PC-3 (cell line): ENCODE measurements at regions not wholly inside any gene's neighbourhood (a gene's known extent, or its start where the extent isn't known, plus 50 kb on each side); places are given as distances from the start of the nearest gene placed in this dataset.

Experiments
- ATAC-seq: fragments of 200-7000 bp; cut with Tn5 transposase; 2 replicates; pipeline ENCODE4 v1.9.1; 2020; ENCODE audit warnings: mild to moderate bottlenecking, moderate library complexity
- BruUV-seq: library from RNA; stranded (reverse); fragments of 400-500 nt; replicated peaks from 2 replicates; lab custom pipeline; 2021; lab: Mats Ljungman, UMichigan
- CTCF ChIA-PET: fragments of 300-600 bp; sonication (Branson Sonifier 250); formaldehyde crosslinking; loops from one replicate; lab custom pipeline; 2022; ENCODE audit warnings: antibody characterized with exemption; lab: Charles Lee
- POLR2A ChIA-PET: fragments of 300-600 bp; sonication (Branson Sonifier 250); formaldehyde crosslinking; loops from one replicate; lab custom pipeline; 2022; ENCODE audit warnings: antibody characterized with exemption; ENCODE audit not compliant: unreplicated experiment; lab: Charles Lee
- DNase-seq: peaks from one replicate; pipeline ENCODE4 v3.0.0-alpha.2; 2015
- H2AFZ ChIP-seq: fragments of 300-600 bp; sonication (generic); 2 replicates; pipeline ENCODE4 v1.6.0; 2016; ENCODE audit warnings: antibody characterized with exemption, low read length
- H3F3A ChIP-seq: fragments of 300-600 bp; sonication (generic); one replicate; pipeline ENCODE4 v1.6.0; 2017; ENCODE audit warnings: antibody characterized with exemption, low read length, control low read depth, mild to moderate bottlenecking; ENCODE audit not compliant: unreplicated experiment
- H3K27ac ChIP-seq: fragments of 300-600 bp; sonication (generic); 2 replicates; pipeline ENCODE4 v1.5.1; 2016; ENCODE audit warnings: mild to moderate bottlenecking, low read length
- H3K27me3 ChIP-seq: fragments of 300-600 bp; sonication (generic); 2 replicates; pipeline ENCODE4 v1.6.1; 2016; ENCODE audit warnings: low read length, mixed read lengths
- H3K36me3 ChIP-seq: fragments of 300-600 bp; sonication (generic); 2 replicates; pipeline ENCODE4 v1.6.1; 2016; ENCODE audit warnings: low read depth, mixed run types, low read length, mixed read lengths
- H3K4me1 ChIP-seq: fragments of 300-600 bp; sonication (generic); 2 replicates; pipeline ENCODE4 v1.5.1; 2016; ENCODE audit warnings: low read length; ENCODE audit not compliant: insufficient read depth
- H3K4me2 ChIP-seq: fragments of 300-600 bp; sonication (generic); 2 replicates; pipeline ENCODE4 v1.6.0; 2016; ENCODE audit warnings: low read length
- H3K4me3 ChIP-seq: fragments of 300-600 bp; sonication (generic); 2 replicates; pipeline ENCODE4 v1.5.1; 2016; ENCODE audit warnings: mild to moderate bottlenecking, low read length, mixed read lengths
- H3K79me2 ChIP-seq: fragments of 300-600 bp; sonication (generic); 2 replicates; pipeline ENCODE4 v1.6.1; 2017; ENCODE audit warnings: low read length, mixed read lengths
- H3K9ac ChIP-seq: fragments of 300-600 bp; sonication (generic); 2 replicates; pipeline ENCODE4 v1.6.0; 2016; ENCODE audit warnings: mild to moderate bottlenecking, low read length
- H3K9me2 ChIP-seq: fragments of 300-600 bp; sonication (generic); replicated peaks from 2 replicates; pipeline ENCODE4 v1.6.1; 2016; ENCODE audit warnings: mixed run types, low read length, mixed read lengths
- H3K9me3 ChIP-seq: fragments of 300-600 bp; sonication (generic); 2 replicates; pipeline ENCODE4 v1.6.1; 2016; ENCODE audit warnings: low read length, mixed read lengths
- H4K20me1 ChIP-seq: fragments of 300-600 bp; sonication (generic); 2 replicates; pipeline ENCODE4 v1.6.1; 2016; ENCODE audit warnings: low read length, mixed read lengths
- CTCF ChIP-seq: fragments of 300-600 bp; sonication (generic); conservative IDR thresholded peaks from 2 replicates; pipeline ENCODE4 v1.5.1; 2017; ENCODE audit warnings: antibody characterized with exemption, low read depth, mild to moderate bottlenecking, low read length
- EZH2 ChIP-seq: fragments of 300-600 bp; sonication (generic); IDR thresholded peaks from one replicate; pipeline ENCODE4 v1.6.1; 2017; ENCODE audit warnings: antibody characterized with exemption, mild to moderate bottlenecking, low read length; ENCODE audit not compliant: unreplicated experiment
- EZH2phosphoT487 ChIP-seq: fragments of 300-600 bp; sonication (generic); IDR thresholded peaks from 2 replicates; pipeline ENCODE4 v1.6.1; 2018; ENCODE audit warnings: mild to moderate bottlenecking, antibody characterized with exemption, low read length, borderline replicate concordance
- intact Hi-C: fragments of 100-400 bp; cut with micrococcal nuclease; formaldehyde crosslinking; loops from 2 replicates; pipeline ENCODE4 v1.9.0; 2023

- Histone ChIP-seq H3K9me2 (no peaks in the 10 kb centered on the region), H3K9ac (no peak overlapping the region), H3K4me3 (no peak overlapping the region), H3K4me2 (no peak overlapping the region), H3K27ac (no peak overlapping the region), H3K79me2 (no peaks in the 10 kb centered on the region), H3K4me1 (no peaks in the 10 kb centered on the region), H2AFZ (no peak overlapping the region), H3F3A (no peaks in the 10 kb centered on the region), H3K9me3 (no peaks in the 10 kb centered on the region), H3K27me3 (peaks cover 51% of the 10 kb centered on the region), H3K36me3 (no peaks in the 10 kb centered on the region), H4K20me1 (no peaks in the 10 kb centered on the region)
- no peak for DNase-seq
- POLR2A ChIA-PET, result no interaction called here
- TF ChIP-seq CTCF (no peak), EZH2 (no peak), EZH2phosphoT487 (no peak)
- CTCF ChIA-PET, result no interaction called here
- no peak for ATAC-seq
- intact Hi-C loops, result no loop called here
- BruUV-seq, result no TSS peak
Observed at GRCh38 chr1:36737038-36737555, 254.4 kb upstream of the CSF3R start.

- Histone ChIP-seq H3K79me2 (no peaks in the 10 kb centered on the region), H4K20me1 (no peaks in the 10 kb centered on the region), H3K27ac (no peak overlapping the region), H2AFZ (no peak overlapping the region), H3K9me2 (no peaks in the 10 kb centered on the region), H3K4me3 (no peak overlapping the region), H3K36me3 (no peaks in the 10 kb centered on the region), H3K9ac (no peak overlapping the region), H3K4me1 (no peaks in the 10 kb centered on the region), H3K9me3 (no peaks in the 10 kb centered on the region), H3F3A (no peaks in the 10 kb centered on the region), H3K27me3 (peaks cover 49% of the 10 kb centered on the region), H3K4me2 (no peak overlapping the region)
- ATAC-seq (no peak), DNase-seq (no peak)
- intact Hi-C loops, result no loop called here
- no TSS peak for BruUV-seq
- CTCF ChIA-PET, result no interaction called here
- TF ChIP-seq EZH2 (no peak), CTCF (no peak), EZH2phosphoT487 (no peak)
- POLR2A ChIA-PET, result no interaction called here
Observed at GRCh38 chr1:36735939-36736730, 253.4 kb upstream of the CSF3R start.

GRCh38 chr1:36735436-36735835 is 252.7 kb upstream of the CSF3R start:
- H3K4me2 ChIP-seq, result no peak overlapping the region
- no peak overlapping the region for H3K4me3 ChIP-seq
- peaks cover 46% of the 10 kb centered on the region for H3K27me3 ChIP-seq
- no peaks in the 10 kb centered on the region for H3K9me3 ChIP-seq
- H3K4me1 ChIP-seq, result no peaks in the 10 kb centered on the region
- CTCF ChIA-PET, result no interaction called here
- ATAC-seq, result no peak
- no peak overlapping the region for H2AFZ ChIP-seq
- POLR2A ChIA-PET, result no interaction called here
- TF ChIP-seq EZH2phosphoT487, result no peak
- no peak for TF ChIP-seq EZH2
- no peak for TF ChIP-seq CTCF
- H4K20me1 ChIP-seq, result no peaks in the 10 kb centered on the region
- no TSS peak for BruUV-seq
- no peaks in the 10 kb centered on the region for H3K79me2 ChIP-seq
- no peaks in the 10 kb centered on the region for H3K9me2 ChIP-seq
- DNase-seq, result no peak
- H3F3A ChIP-seq, result no peaks in the 10 kb centered on the region
- intact Hi-C loops, result no loop called here
- no peak overlapping the region for H3K27ac ChIP-seq
- no peaks in the 10 kb centered on the region for H3K36me3 ChIP-seq
- no peak overlapping the region for H3K9ac ChIP-seq
